Cardiac fibroblast (primary cell): ENCODE measurements at regions not wholly inside any gene's neighbourhood (a gene's known extent, or its start where the extent isn't known, plus 50 kb on each side); places are given as distances from the start of the nearest gene placed in this dataset.

Experiments
- DNase-seq, 2 donors: peaks; one replicate each; pipeline versions ENCODE4 v3.0.0 to v3.0.0-alpha.2; 2010; ENCODE audit warnings: low read depth in 2 of 2
- H3K4me3 ChIP-seq, 2 donors: replicated peaks in 1 of 2; 1 replicate in 1 of 2; 2 replicates in 1 of 2; pipeline ENCODE4 v1.5.1; 2011; ENCODE audit warnings: low read depth in 2 of 2, low read length in 2 of 2, mild to moderate bottlenecking in 2 of 2, moderate library complexity in 1 of 2
- TF ChIP-seq, protein P1 (sequence below): IDR thresholded peaks from one replicate; pipeline ENCODE4 v1.5.1; 2011; ENCODE audit warnings: low read depth, mild to moderate bottlenecking, low read length, inconsistent platforms

DNA sequence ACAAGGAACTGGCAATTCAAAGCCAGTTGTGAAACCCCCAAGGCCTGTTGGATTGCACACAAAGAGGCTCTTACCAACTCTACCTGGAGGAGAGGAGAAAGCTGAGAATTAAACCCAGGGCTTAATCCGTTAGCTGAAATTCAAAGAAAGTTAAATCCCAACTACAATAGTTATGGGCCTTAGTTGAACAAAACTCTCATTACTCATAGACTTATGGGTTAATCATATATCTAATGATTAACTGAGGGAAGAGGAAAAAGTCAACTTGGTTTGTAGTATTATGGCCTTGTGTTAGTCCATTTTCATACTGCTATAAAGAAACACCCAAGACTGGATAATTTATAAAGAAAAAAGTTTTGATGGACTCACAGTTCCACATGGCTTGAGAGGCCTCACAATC lies 838.2 kb upstream of the ADGRL2 start:
- no peak overlapping the region for H3K4me3 ChIP-seq
- DNase-seq: no peak
- TF ChIP-seq, protein P1, sequence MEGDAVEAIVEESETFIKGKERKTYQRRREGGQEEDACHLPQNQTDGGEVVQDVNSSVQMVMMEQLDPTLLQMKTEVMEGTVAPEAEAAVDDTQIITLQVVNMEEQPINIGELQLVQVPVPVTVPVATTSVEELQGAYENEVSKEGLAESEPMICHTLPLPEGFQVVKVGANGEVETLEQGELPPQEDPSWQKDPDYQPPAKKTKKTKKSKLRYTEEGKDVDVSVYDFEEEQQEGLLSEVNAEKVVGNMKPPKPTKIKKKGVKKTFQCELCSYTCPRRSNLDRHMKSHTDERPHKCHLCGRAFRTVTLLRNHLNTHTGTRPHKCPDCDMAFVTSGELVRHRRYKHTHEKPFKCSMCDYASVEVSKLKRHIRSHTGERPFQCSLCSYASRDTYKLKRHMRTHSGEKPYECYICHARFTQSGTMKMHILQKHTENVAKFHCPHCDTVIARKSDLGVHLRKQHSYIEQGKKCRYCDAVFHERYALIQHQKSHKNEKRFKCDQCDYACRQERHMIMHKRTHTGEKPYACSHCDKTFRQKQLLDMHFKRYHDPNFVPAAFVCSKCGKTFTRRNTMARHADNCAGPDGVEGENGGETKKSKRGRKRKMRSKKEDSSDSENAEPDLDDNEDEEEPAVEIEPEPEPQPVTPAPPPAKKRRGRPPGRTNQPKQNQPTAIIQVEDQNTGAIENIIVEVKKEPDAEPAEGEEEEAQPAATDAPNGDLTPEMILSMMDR: no peak

DNA sequence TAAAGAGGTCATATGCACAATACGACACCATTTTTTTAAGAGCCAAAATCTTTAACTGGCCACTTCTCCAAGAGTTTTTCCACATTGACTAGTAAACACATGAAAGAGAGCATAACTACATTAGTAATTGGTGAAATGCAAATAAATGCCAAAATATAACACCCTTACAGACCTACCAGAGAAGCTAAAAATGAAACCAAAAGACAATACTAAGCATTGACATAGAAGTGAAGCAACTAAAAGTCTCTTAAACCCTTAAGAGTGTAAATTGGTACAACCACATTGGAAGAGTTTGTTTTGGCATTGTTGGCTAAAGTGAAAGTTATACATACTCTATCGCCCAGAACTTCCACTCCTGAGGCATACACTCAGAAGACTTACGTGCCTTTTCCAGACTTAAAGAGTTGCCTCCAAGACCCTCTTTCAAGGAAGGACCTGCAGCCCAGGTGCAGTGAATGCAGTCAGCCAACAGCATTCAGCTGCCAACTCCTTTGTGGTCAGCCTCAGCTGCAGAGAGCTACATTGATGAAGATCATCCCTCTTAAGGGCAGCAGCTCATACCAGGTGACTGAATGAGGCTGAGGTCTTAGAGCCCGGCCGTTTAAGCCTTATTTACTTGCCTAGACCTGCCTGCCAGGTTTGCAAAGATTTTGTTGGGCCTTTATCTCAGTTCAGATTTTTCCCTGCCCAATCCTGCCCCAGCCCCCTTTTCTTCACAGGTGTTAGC lies 839.1 kb upstream of the ADGRL2 start:
- no peak overlapping the region for H3K4me3 ChIP-seq
- TF ChIP-seq, protein P1: no peak
- no peak for DNase-seq

DNA sequence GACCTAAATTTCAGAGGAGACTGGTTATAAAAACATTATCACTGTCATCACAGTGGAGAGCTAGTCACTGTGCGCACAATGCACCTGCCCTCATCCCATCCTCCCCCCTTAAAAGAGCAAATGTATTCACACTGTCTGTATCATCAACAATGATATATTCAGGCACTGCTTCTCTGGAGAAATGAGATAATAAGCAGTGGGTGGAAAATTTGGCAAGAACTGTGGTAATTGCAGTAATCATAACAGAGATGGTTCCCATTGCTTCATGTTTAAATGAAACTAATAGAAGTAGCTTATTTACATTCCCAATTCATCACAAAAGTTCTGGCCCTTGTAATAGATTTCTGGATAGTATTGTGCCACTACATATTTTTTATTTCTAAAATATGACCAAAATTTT lies 867.4 kb upstream of the ADGRL2 start:
- no peak overlapping the region for H3K4me3 ChIP-seq
- DNase-seq: no peak
- TF ChIP-seq, protein P1: no peak

DNA sequence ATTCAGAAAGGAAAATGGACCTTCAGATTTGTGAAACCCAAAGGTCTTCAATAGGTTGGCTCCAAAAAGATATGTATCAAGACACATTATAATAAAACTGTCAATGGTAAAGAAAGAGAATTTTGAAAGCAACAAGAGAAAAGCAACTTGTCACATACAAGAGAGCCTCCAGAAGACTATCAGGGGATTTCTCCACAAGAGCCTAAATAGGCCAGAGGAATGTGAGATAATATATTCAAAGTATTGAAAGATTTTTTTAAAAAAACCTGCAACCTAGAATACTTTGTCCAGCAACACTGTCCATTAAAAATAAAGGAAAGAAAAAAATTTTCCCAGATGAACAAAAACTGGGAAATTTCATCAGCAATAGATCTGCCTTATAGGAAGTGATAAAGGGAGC lies 869.6 kb upstream of the ADGRL2 start:
- DNase-seq: peak in 1 of 2 donors; percentile 2
- no peak overlapping the region for H3K4me3 ChIP-seq
- TF ChIP-seq, protein P1: no peak

DNA sequence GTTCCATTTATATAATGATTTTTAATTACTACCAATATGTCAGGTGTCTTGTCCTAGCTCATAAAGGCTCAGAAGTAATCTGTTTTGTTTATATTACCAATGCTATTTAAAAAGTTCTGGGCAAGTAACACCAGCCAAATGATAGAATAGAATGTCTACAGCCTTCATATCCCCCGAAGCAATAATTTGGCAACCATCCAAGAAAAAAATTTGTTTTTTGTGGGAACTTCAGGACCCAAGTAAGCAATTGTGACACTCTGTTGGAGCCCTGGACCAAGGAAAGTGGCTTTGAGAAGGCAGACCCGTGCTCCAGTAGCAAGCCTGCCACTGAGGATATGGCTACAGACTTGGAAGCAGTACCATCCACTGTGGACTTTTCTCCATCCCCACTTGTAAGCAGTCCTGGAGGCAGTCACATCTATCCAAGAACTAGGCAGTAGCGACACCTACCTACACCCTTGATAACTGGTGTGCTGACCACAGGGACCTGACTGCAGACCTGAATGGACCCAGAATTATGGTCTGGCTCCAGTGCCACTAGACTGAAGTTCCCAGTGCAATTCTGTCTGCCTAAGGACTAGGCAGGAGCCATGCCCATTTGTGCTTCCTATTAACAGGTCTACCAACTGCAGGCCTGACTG lies 870.7 kb upstream of the ADGRL2 start:
- no peak for DNase-seq
- TF ChIP-seq, protein P1: no peak
- H3K4me3 ChIP-seq: no peak overlapping the region

DNA sequence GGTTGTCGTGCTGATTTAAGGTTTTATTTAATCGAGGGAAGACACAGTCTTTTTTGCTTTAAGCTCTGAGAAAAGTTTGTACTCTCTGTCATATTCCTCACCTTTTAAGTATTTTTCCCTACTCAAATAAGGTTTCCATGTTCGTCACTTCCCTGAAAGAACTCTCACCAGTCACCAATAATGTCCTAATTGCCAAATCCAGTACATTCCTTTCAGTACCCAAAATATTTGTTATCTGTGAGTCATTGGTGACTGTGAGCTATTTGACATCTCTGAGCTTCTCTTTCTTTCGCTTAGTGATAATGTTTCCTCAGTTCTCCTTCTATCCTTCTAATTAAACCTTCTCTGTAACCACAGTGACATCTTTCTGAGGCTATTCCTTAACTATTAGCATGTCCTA lies 874.2 kb upstream of the ADGRL2 start:
- TF ChIP-seq, protein P1: no peak
- no peak overlapping the region for H3K4me3 ChIP-seq
- DNase-seq: peak; percentile 21 to 54
